GM23248 (cell line): ENCODE measurements at regions not wholly inside any gene's neighbourhood (a gene's known extent, or its start where the extent isn't known, plus 50 kb on each side); places are given as distances from the start of the nearest gene placed in this dataset.

Source experiments
- DNase-seq: peaks from one replicate; pipeline ENCODE4 v3.0.0-alpha.2; 2015
- H2AFZ ChIP-seq: fragments of 200-600 bp; sonication (generic); 2 replicates; pipeline ENCODE4 v1.6.1; 2016; ENCODE audit warnings: antibody characterized with exemption
- H3F3A ChIP-seq: fragments of 200-600 bp; sonication (generic); 2 replicates; pipeline ENCODE4 v1.6.1; 2016; ENCODE audit warnings: mild to moderate bottlenecking, antibody characterized with exemption, mixed run types; ENCODE audit not compliant: insufficient read depth
- H3K27ac ChIP-seq: fragments of 200-600 bp; sonication (generic); 2 replicates; pipeline ENCODE4 v1.5.1; 2016; ENCODE audit warnings: mild to moderate bottlenecking
- H3K27me3 ChIP-seq: fragments of 200-600 bp; sonication (generic); replicated peaks from 2 replicates; pipeline ENCODE4 v1.6.1; 2016; ENCODE audit warnings: mild to moderate bottlenecking; ENCODE audit not compliant: insufficient read depth
- H3K36me3 ChIP-seq: fragments of 200-600 bp; sonication (generic); 2 replicates; pipeline ENCODE4 v1.6.1; 2016; ENCODE audit warnings: low read depth, mild to moderate bottlenecking
- H3K4me1 ChIP-seq: fragments of 200-600 bp; sonication (generic); 2 replicates; pipeline ENCODE4 v1.6.1; 2016; ENCODE audit warnings: mild to moderate bottlenecking; ENCODE audit not compliant: insufficient read depth
- H3K4me2 ChIP-seq: fragments of 200-600 bp; sonication (generic); one replicate; pipeline ENCODE4 v1.6.1; 2016; ENCODE audit warnings: mild to moderate bottlenecking; ENCODE audit not compliant: unreplicated experiment
- H3K4me3 ChIP-seq: fragments of 200-600 bp; sonication (generic); 2 replicates; pipeline ENCODE4 v1.5.1; 2016; ENCODE audit warnings: mild to moderate bottlenecking
- H3K79me2 ChIP-seq: fragments of 200-600 bp; sonication (generic); 2 replicates; pipeline ENCODE4 v1.6.1; 2016; ENCODE audit warnings: mild to moderate bottlenecking; ENCODE audit not compliant: insufficient read depth
- H3K9ac ChIP-seq: fragments of 200-600 bp; sonication (generic); 2 replicates; pipeline ENCODE4 v1.6.1; 2016; ENCODE audit warnings: mild to moderate bottlenecking
- H3K9me2 ChIP-seq: fragments of 200-600 bp; sonication (generic); 2 replicates; pipeline ENCODE4 v1.6.1; 2016; ENCODE audit warnings: mixed run types, mild to moderate bottlenecking, moderate library complexity; ENCODE audit not compliant: insufficient read depth
- H3K9me3 ChIP-seq: fragments of 200-600 bp; sonication (generic); one replicate; pipeline ENCODE4 v1.6.1; 2017; ENCODE audit warnings: low read depth
- H4K20me1 ChIP-seq: fragments of 200-600 bp; sonication (generic); 2 replicates; pipeline ENCODE4 v1.6.0; 2016; ENCODE audit not compliant: insufficient read depth
- EZH2 ChIP-seq: fragments of 200-600 bp; sonication (generic); IDR thresholded peaks from 2 replicates; pipeline ENCODE4 v1.6.1; 2018; ENCODE audit warnings: antibody characterized with exemption, mild to moderate bottlenecking; ENCODE audit not compliant: insufficient read depth, poor library complexity, severe bottlenecking
- EZH2phosphoT487 ChIP-seq: fragments of 200-600 bp; sonication (generic); IDR thresholded peaks from 2 replicates; pipeline ENCODE4 v1.6.1; 2018; ENCODE audit warnings: antibody characterized with exemption, moderate library complexity, mild to moderate bottlenecking, low read depth; ENCODE audit not compliant: insufficient read depth
- WGBS, 2 experiments: methylation state at CpG; one replicate each; pipeline ENCODE4 v1.1.6; 2015 to 2017; ENCODE audit warnings: low lambda C conversion rate in 2 of 2, low coverage in 1 of 2; ENCODE audit errors: missing lambda C conversion rate in 2 of 2; 5-methylcytosine and 5-hydroxymethylcytosine counted together
- in situ Hi-C: fragments of 300-500 bp; cut with MboI; formaldehyde crosslinking; loops from 2 replicates; pipeline ENCODE4 v1.15.0; 2020

DNA sequence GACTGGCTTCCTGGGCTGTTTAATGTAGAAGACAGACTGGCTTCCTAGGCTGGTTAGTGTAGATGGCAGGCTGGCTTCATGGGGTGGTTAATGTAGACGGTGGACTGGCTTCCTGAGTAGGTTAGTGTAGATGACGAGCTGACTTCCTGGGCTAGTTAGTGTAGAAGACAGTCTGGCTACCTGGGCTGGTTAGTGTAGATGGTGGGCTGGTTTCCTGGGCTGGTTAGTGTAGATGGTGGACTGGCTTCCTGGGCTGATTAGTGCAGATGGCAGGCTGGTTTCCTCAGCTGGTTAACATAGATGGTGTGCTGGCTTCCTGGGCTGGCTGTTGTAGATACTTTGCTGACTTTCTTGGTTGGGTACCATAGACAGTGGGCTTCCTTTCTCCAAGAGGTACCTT lies 122.9 kb upstream of the PPP2R2D start:
- 27 to 54% methylated on average over 2 of the region's 2 CpGs for WGBS, 2 experiments
- H3K9ac ChIP-seq = no peak overlapping the region
- H3K4me1 ChIP-seq = no peaks in the 10 kb centered on the region
- H3K9me3 ChIP-seq = no peaks in the 10 kb centered on the region
- H3K4me3 ChIP-seq = no peak overlapping the region
- in situ Hi-C loops = no loop called here
- TF ChIP-seq EZH2phosphoT487 = no peak
- TF ChIP-seq EZH2 = no peak
- no peaks in the 10 kb centered on the region for H3F3A ChIP-seq
- DNase-seq = no peak
- no peaks in the 10 kb centered on the region for H3K79me2 ChIP-seq
- H3K9me2 ChIP-seq = no peaks in the 10 kb centered on the region
- H3K27ac ChIP-seq = no peak overlapping the region
- no peak overlapping the region for H3K4me2 ChIP-seq
- no peak overlapping the region for H2AFZ ChIP-seq
- H4K20me1 ChIP-seq = no peaks in the 10 kb centered on the region
- H3K36me3 ChIP-seq = no peaks in the 10 kb centered on the region
- no peaks in the 10 kb centered on the region for H3K27me3 ChIP-seq

DNA sequence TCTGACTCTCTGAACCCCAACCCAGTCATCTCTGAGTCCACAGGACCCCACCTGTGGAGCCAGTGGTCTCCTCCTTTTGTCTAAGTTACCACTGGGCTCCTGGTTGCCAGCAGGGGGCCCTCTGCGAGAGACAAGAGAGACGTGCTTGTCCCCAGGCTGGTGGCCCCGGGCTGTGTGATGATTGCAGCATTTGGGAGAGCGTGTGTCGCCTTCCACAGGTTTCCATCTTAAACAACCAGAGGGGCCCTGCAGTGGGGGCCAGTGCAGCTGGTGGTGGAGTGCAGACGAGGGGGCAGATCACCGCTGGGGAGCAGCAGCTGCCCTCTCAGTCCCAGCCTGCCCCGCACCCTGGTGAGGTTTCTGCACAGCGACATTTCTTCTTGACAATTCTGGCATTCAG lies 122.4 kb upstream of the PPP2R2D start:
- Histone ChIP-seq H3K27me3 (no peaks in the 10 kb centered on the region), H3K9me3 (no peaks in the 10 kb centered on the region), H3K79me2 (no peaks in the 10 kb centered on the region), H3K4me1 (no peaks in the 10 kb centered on the region), H3K36me3 (no peaks in the 10 kb centered on the region), H3K27ac (no peak overlapping the region), H4K20me1 (no peaks in the 10 kb centered on the region), H3K4me2 (no peak overlapping the region), H3K9me2 (no peaks in the 10 kb centered on the region), H2AFZ (no peak overlapping the region), H3F3A (no peaks in the 10 kb centered on the region), H3K4me3 (no peak overlapping the region), H3K9ac (no peak overlapping the region)
- in situ Hi-C loops = no loop called here
- 47 to 48% methylated on average over 9 of the region's 9 CpGs for WGBS, 2 experiments
- TF ChIP-seq EZH2phosphoT487 = no peak
- no peak for TF ChIP-seq EZH2
- no peak for DNase-seq

DNA sequence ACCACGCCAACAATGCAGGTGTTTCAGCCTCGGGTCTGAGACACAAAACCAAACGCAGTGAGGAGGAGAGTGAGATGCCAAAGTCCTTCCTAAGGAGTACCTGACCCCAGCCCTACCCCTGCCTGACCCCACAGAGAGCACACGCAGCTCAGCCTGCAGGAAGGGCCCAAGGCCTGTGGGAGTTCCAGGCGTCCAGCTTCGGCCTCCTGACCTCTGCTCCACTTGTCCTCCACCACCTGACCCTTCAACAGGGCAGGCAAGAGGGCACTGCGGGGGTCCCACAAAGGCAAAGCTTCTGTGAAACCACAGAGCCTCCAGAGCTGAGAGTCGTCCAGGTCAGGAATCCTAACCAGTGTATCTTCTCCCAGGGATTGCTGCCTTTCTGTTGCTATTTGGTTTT lies 122.0 kb upstream of the PPP2R2D start:
- no peaks in the 10 kb centered on the region for H3K36me3 ChIP-seq
- no peak for DNase-seq
- no peaks in the 10 kb centered on the region for H3F3A ChIP-seq
- no peaks in the 10 kb centered on the region for H4K20me1 ChIP-seq
- H3K4me3 ChIP-seq = no peak overlapping the region
- no peaks in the 10 kb centered on the region for H3K9me3 ChIP-seq
- H3K27me3 ChIP-seq = no peaks in the 10 kb centered on the region
- no peak overlapping the region for H3K4me2 ChIP-seq
- no peaks in the 10 kb centered on the region for H3K9me2 ChIP-seq
- H3K4me1 ChIP-seq = no peaks in the 10 kb centered on the region
- no peak overlapping the region for H2AFZ ChIP-seq
- in situ Hi-C loops = no loop called here
- no peaks in the 10 kb centered on the region for H3K79me2 ChIP-seq
- WGBS, 2 experiments = 17 to 37% methylated on average over 8 of the region's 8 CpGs
- TF ChIP-seq EZH2 = no peak
- no peak for TF ChIP-seq EZH2phosphoT487
- no peak overlapping the region for H3K9ac ChIP-seq
- no peak overlapping the region for H3K27ac ChIP-seq

DNA sequence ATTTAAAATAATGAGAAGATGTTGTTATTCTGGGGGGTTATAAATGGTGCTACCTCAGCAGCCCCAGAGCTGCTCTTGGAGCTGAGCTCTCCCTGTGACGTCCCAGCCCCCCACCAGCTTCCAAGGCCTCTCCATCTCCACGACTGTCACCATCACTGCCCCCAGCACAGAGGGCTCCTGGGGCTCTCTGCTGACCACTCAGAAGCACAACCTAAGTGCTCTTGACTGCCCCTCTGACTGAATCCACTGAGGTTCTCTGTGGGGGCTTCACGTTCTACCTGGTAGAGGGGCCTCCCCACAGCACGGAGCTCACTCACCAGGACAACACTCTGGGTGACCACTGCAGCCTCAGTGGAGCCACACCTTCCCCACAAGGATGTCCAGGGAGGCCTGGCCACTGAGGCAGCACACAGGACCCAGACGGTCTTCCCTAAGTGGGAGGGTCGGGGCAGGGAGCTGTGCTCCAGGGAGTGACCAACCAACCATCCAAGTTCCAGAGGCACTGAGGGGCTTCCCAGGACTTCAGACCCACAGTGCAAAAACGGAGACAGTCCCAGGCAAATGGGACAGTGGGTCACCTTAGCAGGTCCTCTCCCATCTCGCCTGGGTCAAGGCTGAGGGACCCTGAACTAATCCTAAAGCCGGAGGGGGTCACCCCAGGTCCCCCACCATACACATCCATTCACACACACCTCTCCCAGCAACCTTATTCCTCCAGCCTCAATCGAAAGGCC lies 121.0 kb upstream of the PPP2R2D start:
- no peaks in the 10 kb centered on the region for H3K79me2 ChIP-seq
- no peaks in the 10 kb centered on the region for H3K4me1 ChIP-seq
- no peaks in the 10 kb centered on the region for H3F3A ChIP-seq
- no peak overlapping the region for H3K4me3 ChIP-seq
- no peak for DNase-seq
- H2AFZ ChIP-seq = no peak overlapping the region
- no peaks in the 10 kb centered on the region for H3K27me3 ChIP-seq
- no peaks in the 10 kb centered on the region for H3K9me2 ChIP-seq
- H4K20me1 ChIP-seq = no peaks in the 10 kb centered on the region
- H3K36me3 ChIP-seq = no peaks in the 10 kb centered on the region
- TF ChIP-seq EZH2 = no peak
- no peak for TF ChIP-seq EZH2phosphoT487
- H3K9ac ChIP-seq = no peak overlapping the region
- WGBS, 2 experiments = 35 to 38% methylated on average over 8 to 10 of the region's 10 CpGs
- H3K4me2 ChIP-seq = no peak overlapping the region
- in situ Hi-C loops = no loop called here
- H3K27ac ChIP-seq = no peak overlapping the region
- no peaks in the 10 kb centered on the region for H3K9me3 ChIP-seq

DNA sequence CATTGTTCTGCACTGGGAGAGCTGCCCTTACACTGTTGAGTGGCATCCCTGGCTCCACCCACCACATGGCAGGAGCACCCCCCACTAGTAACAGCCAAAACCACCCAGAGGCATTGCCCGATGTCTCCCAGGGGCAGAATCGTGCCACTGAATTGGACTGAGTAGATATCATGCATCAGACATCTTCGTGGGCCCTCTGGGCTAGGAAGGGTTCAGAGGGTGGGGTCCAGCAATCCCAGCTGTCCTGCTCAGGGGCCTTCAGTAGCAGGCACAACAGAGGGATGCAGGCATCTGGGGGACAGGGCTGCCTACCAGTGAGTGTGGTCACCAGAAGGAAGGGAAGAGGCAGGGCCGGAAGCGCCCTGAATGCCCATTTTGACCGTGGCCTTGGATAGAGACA lies 119.7 kb upstream of the PPP2R2D start:
- Histone ChIP-seq H3K27me3 (no peaks in the 10 kb centered on the region), H3K79me2 (no peaks in the 10 kb centered on the region), H3K4me2 (no peak overlapping the region), H3K9me2 (no peaks in the 10 kb centered on the region), H3K27ac (no peak overlapping the region), H3K36me3 (no peaks in the 10 kb centered on the region), H3F3A (no peaks in the 10 kb centered on the region), H2AFZ (no peak overlapping the region), H3K9ac (no peak overlapping the region), H3K4me1 (no peaks in the 10 kb centered on the region), H4K20me1 (no peaks in the 10 kb centered on the region), H3K9me3 (no peaks in the 10 kb centered on the region), H3K4me3 (no peak overlapping the region)
- in situ Hi-C loops = no loop called here
- no peak for TF ChIP-seq EZH2
- TF ChIP-seq EZH2phosphoT487 = no peak
- DNase-seq = no peak
- WGBS, 2 experiments = 20 to 41% methylated on average over 6 of the region's 6 CpGs
